NCI-H774 (cell line): ENCODE measurements at regions not wholly inside any gene's neighbourhood (a gene's known extent, or its start where the extent isn't known, plus 50 kb on each side); places are given as distances from the start of the nearest gene placed in this dataset.
"Not testable (repeated sequence)": the region's sequence is repeated elsewhere in the genome, so short reads cannot be mapped to it uniquely, and the experiment has no call there.

Experiments
- DNase-seq: peaks from one replicate; lab custom pipeline; 2025; lab: John Stamatoyannopoulos, UW

- no peak for DNase-seq
These were observed 65.0 kb upstream of the IQSEC1 start for GRCh38 chr3:13137941-13138832.

- DNase-seq = not testable (repeated sequence)
These were observed 63.6 kb upstream of the IQSEC1 start for GRCh38 chr3:13136848-13137247.

- DNase-seq = no peak
These were observed 63.2 kb upstream of the IQSEC1 start for GRCh38 chr3:13136426-13136825.

- no peak for DNase-seq
These were observed 62.6 kb upstream of the IQSEC1 start for GRCh38 chr3:13135811-13136321.

- DNase-seq = no peak
These were observed 62.1 kb upstream of the IQSEC1 start for GRCh38 chr3:13135251-13135810.

- DNase-seq = no peak
These were observed 61.6 kb upstream of the IQSEC1 start for GRCh38 chr3:13134879-13135206.

- no peak for DNase-seq
These were observed 61.1 kb upstream of the IQSEC1 start for GRCh38 chr3:13134166-13134878.

- DNase-seq = no peak
These were observed 60.3 kb upstream of the IQSEC1 start for GRCh38 chr3:13133471-13133981.

GRCh38 chr3:13132731-13133410 is 59.6 kb upstream of the IQSEC1 start:
- no peak for DNase-seq

- no peak for DNase-seq
These were observed 59.1 kb upstream of the IQSEC1 start for GRCh38 chr3:13132281-13132680.

GRCh38 chr3:13130464-13131193 is 57.4 kb upstream of the IQSEC1 start:
- no peak for DNase-seq

GRCh38 chr3:13125092-13126015 is 52.1 kb upstream of the IQSEC1 start:
- no peak for DNase-seq

- DNase-seq = no peak
These were observed 51.4 kb upstream of the IQSEC1 start for GRCh38 chr3:13124631-13125030.

GRCh38 chr3:13123765-13124164 is 50.5 kb upstream of the IQSEC1 start:
- no peak for DNase-seq

- no peak for DNase-seq
These were observed 49.9 kb upstream of the IQSEC1 start for GRCh38 chr3:13123013-13123654.
